Suprapubic skin (tissue), 4 donors: ENCODE measurements at regions not wholly inside any gene's neighbourhood (a gene's known extent, or its start where the extent isn't known, plus 50 kb on each side); places are given as distances from the start of the nearest gene placed in this dataset.

Experiments used
- DNase-seq, 2 donors: peaks; one replicate each; pipeline ENCODE4 v3.0.0-alpha.2; 2019; ENCODE audit warnings: low spot score in 2 of 2
- H3K27ac ChIP-seq: fragments of 200-600 bp; sonication (generic); one replicate; pipeline ENCODE4 v1.5.1; 2019
- H3K27me3 ChIP-seq: fragments of 200-600 bp; sonication (generic); one replicate; pipeline ENCODE4 v1.5.1; 2019
- H3K36me3 ChIP-seq: fragments of 200-600 bp; sonication (generic); one replicate; pipeline ENCODE4 v1.5.1; 2019
- H3K4me1 ChIP-seq: fragments of 200-600 bp; sonication (generic); one replicate; pipeline ENCODE4 v1.5.1; 2019
- H3K4me3 ChIP-seq: fragments of 200-600 bp; sonication (generic); one replicate; pipeline ENCODE4 v1.5.1; 2019; ENCODE audit warnings: mild to moderate bottlenecking
- H3K9me3 ChIP-seq: fragments of 200-600 bp; sonication (generic); one replicate; pipeline ENCODE4 v1.5.1; 2019
- EP300 ChIP-seq: sonication (generic); formaldehyde crosslinking; IDR thresholded peaks from one replicate; pipeline ENCODE4 v1.6.1; 2017; ENCODE audit warnings: antibody characterized with exemption
- POLR2A ChIP-seq, 2 donors: fragments of 450-650 bp; IDR thresholded peaks; one replicate each; pipeline ENCODE4 v1.6.1; 2017; ENCODE audit warnings: antibody characterized with exemption in 2 of 2, mild to moderate bottlenecking in 2 of 2, moderate library complexity in 2 of 2
- POLR2AphosphoS5 ChIP-seq, 3 donors: sonication (generic); formaldehyde crosslinking; IDR thresholded peaks; one replicate each; pipeline ENCODE4 v1.6.1; 2017; ENCODE audit warnings: antibody characterized with exemption in 3 of 3
- WGBS: methylation state at CpG from one replicate; pipeline ENCODE4 v1.1.5; 2018; 5-methylcytosine and 5-hydroxymethylcytosine counted together
- TF ChIP-seq, protein P1 (sequence below), 2 donors: fragments of 200-600 bp in 1 of 2; fragments of 450-650 bp in 1 of 2; sonication (generic) in 1 of 2; IDR thresholded peaks; one replicate each; pipeline ENCODE4 v1.5.1; 2016 to 2019; ENCODE audit warnings: antibody characterized with exemption in 2 of 2, mild to moderate bottlenecking in 1 of 2, moderate library complexity in 1 of 2

DNA sequence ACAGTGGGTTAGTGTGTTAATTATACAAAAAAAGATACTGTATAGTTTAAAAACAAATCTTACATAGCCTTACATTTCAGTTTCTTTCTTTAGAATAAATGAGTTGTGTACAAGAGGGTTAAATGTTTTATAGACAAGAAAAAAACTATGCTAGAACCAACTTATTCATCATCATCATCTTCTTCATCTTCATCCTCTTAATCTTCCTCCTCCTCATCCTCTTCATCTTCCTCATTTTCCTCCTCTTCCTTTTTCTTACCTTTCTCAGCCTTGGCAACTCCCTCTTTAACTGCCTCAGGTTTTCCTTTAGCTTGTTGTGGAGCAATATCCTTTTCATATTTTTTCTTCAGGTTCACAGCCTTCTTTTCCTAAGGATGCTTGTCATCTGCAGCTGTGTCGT, 53.7 kb downstream of the RPS12 start:
- no peak for DNase-seq
- Histone ChIP-seq H3K4me3 (no peak overlapping the region), H3K27ac (no peak overlapping the region), H3K9me3 (no peaks in the 10 kb centered on the region), H3K4me1 (no peaks in the 10 kb centered on the region), H3K27me3 (no peaks in the 10 kb centered on the region), H3K36me3 (no peaks in the 10 kb centered on the region)
- TF ChIP-seq EP300 (no peak), POLR2AphosphoS5 (IDR thresholded peaks at IDR 0.05) (no peak), POLR2A (IDR thresholded peaks at IDR 0.05) (no peak)
- TF ChIP-seq, protein P1, sequence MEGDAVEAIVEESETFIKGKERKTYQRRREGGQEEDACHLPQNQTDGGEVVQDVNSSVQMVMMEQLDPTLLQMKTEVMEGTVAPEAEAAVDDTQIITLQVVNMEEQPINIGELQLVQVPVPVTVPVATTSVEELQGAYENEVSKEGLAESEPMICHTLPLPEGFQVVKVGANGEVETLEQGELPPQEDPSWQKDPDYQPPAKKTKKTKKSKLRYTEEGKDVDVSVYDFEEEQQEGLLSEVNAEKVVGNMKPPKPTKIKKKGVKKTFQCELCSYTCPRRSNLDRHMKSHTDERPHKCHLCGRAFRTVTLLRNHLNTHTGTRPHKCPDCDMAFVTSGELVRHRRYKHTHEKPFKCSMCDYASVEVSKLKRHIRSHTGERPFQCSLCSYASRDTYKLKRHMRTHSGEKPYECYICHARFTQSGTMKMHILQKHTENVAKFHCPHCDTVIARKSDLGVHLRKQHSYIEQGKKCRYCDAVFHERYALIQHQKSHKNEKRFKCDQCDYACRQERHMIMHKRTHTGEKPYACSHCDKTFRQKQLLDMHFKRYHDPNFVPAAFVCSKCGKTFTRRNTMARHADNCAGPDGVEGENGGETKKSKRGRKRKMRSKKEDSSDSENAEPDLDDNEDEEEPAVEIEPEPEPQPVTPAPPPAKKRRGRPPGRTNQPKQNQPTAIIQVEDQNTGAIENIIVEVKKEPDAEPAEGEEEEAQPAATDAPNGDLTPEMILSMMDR (IDR thresholded peaks at IDR 0.05) = no peak
- 95% methylated on average over 1 of the region's 1 CpG for WGBS

DNA sequence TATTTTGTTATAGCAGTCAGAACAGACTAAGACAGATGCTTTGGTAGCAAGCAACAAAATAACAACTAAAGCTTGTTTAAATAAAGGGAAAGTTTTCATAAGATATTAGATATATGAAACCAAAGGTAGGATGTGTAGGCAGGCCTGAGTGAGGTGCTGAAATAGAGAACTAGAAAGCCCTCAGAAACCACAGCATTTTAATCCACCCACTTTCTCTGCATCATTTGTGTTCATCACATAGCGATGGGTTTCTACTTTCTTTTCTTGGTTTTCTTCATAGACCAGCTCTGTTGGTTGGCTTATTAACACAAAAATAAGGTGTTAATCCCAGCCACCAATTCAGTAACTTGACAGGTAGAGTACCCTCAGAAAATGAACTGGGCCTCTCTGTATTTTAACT, 58.6 kb downstream of the RPS12 start:
- Histone ChIP-seq H3K4me3 (no peak overlapping the region), H3K27ac (no peak overlapping the region), H3K4me1 (no peaks in the 10 kb centered on the region), H3K36me3 (no peaks in the 10 kb centered on the region), H3K27me3 (no peaks in the 10 kb centered on the region), H3K9me3 (no peaks in the 10 kb centered on the region)
- WGBS = 94% methylated on average over 1 of the region's 1 CpG
- DNase-seq = no peak
- TF ChIP-seq EP300 = no peak
- no peak for TF ChIP-seq POLR2AphosphoS5 (IDR thresholded peaks at IDR 0.05)
- TF ChIP-seq POLR2A (IDR thresholded peaks at IDR 0.05) = no peak
- TF ChIP-seq, protein P1 (IDR thresholded peaks at IDR 0.05) = no peak

DNA sequence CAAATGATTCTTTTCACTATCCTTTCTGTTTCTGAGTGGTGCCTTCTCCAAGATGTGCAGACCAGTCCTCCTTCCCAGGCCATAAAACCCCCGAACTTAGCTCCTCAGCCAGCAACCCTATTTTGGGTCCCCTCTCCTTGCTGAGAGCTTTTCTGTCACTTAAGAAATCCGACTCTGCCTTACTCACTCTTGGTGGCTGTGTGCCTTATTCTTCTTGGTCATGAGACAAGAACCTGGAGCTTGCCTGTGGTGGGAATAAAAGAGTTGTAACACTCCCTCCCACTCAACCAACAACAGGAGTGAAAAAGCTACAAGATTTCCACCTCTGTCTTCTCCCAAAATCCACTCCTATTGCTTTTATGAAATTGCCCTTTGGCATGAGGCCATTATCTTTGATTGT, 62.6 kb downstream of the RPS12 start:
- TF ChIP-seq, protein P1 (IDR thresholded peaks at IDR 0.05) = no peak
- TF ChIP-seq POLR2AphosphoS5 (IDR thresholded peaks at IDR 0.05) (no peak), EP300 (no peak), POLR2A (IDR thresholded peaks at IDR 0.05) (no peak)
- no peaks in the 10 kb centered on the region for H3K36me3 ChIP-seq
- no peak for DNase-seq
- H3K27me3 ChIP-seq = no peaks in the 10 kb centered on the region
- H3K9me3 ChIP-seq = no peaks in the 10 kb centered on the region
- H3K4me3 ChIP-seq = no peak overlapping the region
- 93% methylated on average over 2 of the region's 2 CpGs for WGBS
- no peak overlapping the region for H3K27ac ChIP-seq
- no peaks in the 10 kb centered on the region for H3K4me1 ChIP-seq

DNA sequence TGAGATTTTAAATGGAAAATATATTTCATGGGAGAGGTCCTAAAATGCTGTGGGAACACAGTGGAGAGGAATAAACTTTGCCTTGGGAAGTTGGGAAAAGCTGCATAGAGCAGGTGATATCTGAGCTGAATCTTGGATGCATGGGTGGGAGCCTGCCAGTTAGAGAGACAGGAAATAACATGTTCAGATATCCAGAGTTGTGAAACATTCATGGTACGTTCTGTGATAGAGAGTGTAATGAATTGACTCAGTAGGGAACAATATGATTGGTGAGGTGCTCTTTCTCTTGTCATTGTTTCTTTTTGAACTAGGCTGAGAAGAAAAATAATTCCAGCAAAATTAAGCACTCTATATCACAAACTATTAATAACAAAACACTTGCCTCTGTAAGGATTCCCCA, 72.8 kb downstream of the RPS12 start:
- no peaks in the 10 kb centered on the region for H3K4me1 ChIP-seq
- H3K27me3 ChIP-seq = no peaks in the 10 kb centered on the region
- no peaks in the 10 kb centered on the region for H3K36me3 ChIP-seq
- no peak overlapping the region for H3K4me3 ChIP-seq
- no peak overlapping the region for H3K27ac ChIP-seq
- 11% methylated on average over 1 of the region's 1 CpG for WGBS
- TF ChIP-seq POLR2A (IDR thresholded peaks at IDR 0.05) (no peak), EP300 (no peak), POLR2AphosphoS5 (IDR thresholded peaks at IDR 0.05) (no peak)
- TF ChIP-seq, protein P1 (IDR thresholded peaks at IDR 0.05) = no peak
- no peak for DNase-seq
- H3K9me3 ChIP-seq = no peaks in the 10 kb centered on the region

DNA sequence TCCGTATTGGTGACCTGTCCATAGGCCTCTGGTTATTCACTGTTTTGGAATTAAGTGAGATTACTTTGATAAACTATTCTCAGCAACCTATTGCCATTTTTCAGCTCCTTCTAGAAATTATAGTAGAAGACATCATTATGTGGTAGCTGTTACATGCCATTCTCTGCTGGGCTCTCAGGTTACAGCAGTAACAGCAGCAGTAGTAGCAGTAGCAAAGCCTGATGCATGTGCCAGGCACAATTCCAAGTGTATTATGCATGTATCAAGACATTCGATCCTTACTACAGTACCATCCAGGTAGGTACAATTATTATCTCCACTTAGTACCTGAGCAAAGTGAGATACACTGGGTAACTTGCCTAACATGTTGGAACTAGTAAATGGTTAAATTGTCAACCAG, 74.3 kb downstream of the RPS12 start:
- Histone ChIP-seq H3K27me3 (no peaks in the 10 kb centered on the region), H3K27ac (no peak overlapping the region), H3K4me1 (no peaks in the 10 kb centered on the region), H3K9me3 (no peaks in the 10 kb centered on the region), H3K36me3 (no peaks in the 10 kb centered on the region), H3K4me3 (no peak overlapping the region)
- no peak for DNase-seq
- WGBS = 71% methylated on average over 2 of the region's 2 CpGs
- TF ChIP-seq POLR2A (IDR thresholded peaks at IDR 0.05) (no peak), EP300 (no peak), POLR2AphosphoS5 (IDR thresholded peaks at IDR 0.05) (no peak)
- TF ChIP-seq, protein P1 (IDR thresholded peaks at IDR 0.05) = no peak
